HS-5 (cell line): ENCODE measurements at regions not wholly inside any gene's neighbourhood (a gene's known extent, or its start where the extent isn't known, plus 50 kb on each side); places are given as distances from the start of the nearest gene placed in this dataset.
A peak's percentile ranks its signal among the peaks of the same experiment; 100 is the strongest.

Source experiments
- DNase-seq: peaks from one replicate; pipeline ENCODE4 v3.0.0-alpha.2; 2012; ENCODE audit warnings: low read depth

- no peak for DNase-seq
Observed at GRCh38 chr11:27907091-27907490, 200.9 kb downstream of the KIF18A start.

DNA sequence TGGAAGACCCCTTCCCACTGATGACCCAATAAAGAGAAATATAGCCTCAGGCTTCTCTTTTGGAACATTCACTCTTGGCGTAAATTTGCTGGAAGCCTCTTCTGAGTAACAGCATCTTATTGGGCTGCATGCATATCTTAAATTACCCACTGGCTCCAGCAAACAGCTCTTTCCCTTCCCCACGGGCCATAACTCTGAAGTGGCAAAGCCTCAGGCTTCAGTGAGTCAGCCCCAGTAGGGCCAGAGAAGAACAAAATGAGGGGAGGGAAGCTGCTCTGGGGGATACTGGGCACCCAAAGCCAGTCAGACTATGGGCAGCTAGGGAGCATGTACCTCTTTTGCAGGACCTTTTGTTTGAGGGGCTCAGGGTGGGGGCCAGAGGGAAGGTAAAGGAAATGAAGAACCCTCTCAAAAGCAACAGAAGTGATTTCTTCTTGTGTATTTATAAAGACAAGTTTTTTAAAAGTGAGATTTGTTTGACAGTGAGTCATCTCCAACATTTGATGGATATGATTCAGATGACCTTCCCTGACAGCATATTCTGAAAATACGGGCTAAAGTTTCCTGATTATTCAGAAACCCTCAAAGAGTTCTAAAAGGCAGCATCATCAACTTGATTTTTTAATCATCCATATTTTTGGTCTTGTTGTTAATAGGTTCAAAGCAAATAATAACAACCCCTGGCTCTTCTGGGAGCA is 203.4 kb downstream of the KIF18A start:
- DNase-seq: peak; percentile 76

- DNase-seq: no peak
Observed at GRCh38 chr11:27902981-27903624, 202.8 kb upstream of the BDNF start.

GRCh38 chr11:27898166-27898565 is 197.9 kb upstream of the BDNF start:
- DNase-seq: no peak

DNA sequence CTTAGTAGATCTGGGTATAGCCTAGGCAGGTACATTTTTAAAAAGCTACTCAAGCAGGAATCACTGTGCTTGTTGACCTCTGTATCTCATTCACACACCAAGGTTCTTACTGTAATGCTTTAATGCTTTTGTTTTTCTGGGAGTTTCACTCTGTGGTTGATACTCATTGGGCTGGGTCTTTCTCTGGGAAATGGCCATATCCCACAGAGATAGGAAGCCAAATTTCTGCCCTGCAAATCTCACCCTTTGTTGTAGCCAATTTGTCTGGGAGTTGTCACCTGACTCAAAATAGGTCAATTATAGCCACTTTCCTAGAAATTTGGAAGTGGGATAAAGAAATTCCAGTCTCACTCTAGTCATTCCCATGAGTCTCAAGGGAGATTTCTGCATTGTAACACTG is 195.8 kb upstream of the BDNF start:
- no peak for DNase-seq

- DNase-seq: no peak
Observed at GRCh38 chr11:27894552-27894951, 194.3 kb upstream of the BDNF start.

DNA sequence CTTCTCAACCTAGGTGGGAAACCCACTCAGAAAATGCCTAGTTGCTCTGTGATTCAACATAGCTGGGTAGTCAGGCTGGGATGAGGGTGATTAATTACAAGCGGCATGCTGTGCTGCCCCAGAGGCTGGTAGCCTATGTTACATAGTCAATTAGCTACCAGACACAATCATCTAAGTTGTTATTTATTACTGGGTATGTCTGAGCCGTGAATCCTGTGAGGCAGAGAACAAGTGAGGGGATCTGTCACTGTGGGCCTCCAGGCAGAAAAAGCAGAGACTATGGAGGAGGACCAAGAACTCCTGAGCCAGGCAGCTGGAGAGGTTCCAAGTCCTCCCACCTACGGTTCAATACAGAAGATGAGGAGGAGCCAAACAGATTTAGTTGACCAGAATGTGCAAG is 186.6 kb upstream of the BDNF start:
- no peak for DNase-seq

- no peak for DNase-seq
Observed at GRCh38 chr11:27882066-27882697, 181.9 kb upstream of the BDNF start.

DNA sequence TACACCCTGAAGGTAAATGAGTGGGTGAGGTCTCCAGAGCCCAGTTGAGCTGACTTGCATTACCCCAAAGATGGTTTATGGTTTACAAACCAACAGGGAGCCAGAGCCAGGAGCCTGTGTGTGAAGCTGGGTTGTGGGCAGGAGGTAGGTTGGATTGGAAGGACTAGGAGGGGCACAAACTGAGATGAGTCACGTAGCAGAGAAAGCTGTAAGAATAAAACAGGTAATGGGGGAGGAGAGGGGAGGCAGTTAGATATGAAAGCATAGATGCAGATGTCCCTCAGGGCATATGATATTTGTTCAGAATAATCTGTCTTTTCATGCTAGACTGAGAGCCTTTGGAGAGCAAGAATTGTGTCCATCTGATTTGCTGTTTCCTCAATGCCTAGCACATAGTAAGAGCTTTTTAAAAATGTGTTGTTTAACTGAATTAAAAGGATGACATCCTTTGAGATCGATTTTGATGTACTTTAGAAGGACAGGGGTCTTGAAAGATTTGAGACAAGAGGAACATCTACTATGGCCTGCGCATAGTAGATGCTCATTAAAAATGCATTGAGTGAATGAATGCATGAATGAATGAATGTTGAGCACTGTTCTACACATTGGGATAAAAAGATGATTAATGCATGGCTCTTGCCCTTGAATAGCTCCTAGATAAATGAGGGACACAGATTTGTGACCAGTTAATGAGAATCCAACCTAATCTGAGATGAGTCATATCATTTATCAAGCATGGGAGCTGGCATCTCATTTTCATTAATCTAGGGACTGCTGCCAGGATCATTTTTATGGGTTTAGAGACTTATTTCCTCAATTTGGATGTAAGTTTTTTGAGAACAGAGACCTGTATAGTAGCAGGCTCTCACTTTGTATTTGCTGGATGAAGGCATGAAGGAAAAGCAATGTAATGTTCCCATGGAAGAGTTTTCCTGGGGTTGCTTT is 175.8 kb upstream of the BDNF start:
- no peak for DNase-seq

DNA sequence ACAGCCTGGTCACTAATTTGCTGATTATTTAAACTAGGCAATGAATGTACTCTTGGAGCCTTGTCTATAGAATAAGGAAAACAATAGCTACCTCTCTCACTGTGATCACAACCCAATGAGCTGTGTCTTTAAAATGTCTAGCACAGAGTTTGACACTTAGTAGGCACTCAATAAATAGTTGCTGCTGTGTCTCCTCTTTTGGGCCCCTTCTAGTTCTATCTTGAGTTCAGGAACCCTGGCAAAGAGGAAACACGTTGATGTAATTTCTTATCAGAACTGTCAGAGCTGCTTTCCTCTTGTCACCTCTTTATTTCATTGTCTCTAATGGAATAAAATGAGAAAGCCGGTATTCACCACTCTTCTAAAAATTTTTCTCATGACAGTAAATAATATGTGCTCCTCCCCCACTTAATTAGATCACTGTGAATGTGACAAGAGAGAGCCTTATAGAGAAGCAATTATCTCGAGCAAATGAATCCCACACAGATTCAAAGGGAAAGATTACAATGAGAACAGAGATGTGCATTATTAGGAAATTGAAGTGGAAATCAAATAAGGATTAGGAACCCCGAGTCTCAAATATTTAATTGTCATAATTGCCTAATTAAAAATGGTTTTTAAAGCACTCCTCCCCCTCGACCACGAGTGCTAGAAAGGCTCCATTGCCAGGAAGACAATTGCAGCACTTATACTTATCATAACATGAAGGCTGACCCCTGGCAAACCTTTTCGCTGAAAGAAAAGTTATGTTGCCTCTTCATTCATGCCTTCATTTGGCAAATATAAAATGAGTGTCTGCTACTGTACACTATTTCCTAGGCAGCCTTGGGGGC is 175.0 kb upstream of the BDNF start:
- DNase-seq: no peak

DNA sequence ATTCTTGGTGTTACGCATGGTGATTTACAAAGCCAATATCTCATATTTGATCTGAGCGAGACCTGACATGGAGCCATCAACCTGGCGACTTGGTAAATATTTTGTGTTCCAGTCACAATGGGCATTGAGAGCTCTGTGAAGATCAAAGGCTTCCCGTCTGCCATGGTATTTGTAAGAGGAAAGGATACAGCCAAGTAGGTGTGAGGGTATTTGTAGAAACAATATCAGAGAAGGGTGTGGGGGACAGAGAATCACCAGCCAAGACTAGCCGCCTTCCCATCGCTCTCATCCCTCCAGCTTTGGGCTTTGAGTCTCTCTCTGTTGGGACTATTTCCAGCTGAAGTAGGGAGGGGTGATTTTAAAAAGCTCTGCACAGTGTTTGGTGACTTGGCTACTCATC is 173.4 kb upstream of the BDNF start:
- DNase-seq: no peak

GRCh38 chr11:27871056-27871455 is 170.8 kb upstream of the BDNF start:
- no peak for DNase-seq

GRCh38 chr11:27869701-27870100 is 169.4 kb upstream of the BDNF start:
- no peak for DNase-seq

GRCh38 chr11:27868709-27869108 is 168.5 kb upstream of the BDNF start:
- DNase-seq: no peak

DNA sequence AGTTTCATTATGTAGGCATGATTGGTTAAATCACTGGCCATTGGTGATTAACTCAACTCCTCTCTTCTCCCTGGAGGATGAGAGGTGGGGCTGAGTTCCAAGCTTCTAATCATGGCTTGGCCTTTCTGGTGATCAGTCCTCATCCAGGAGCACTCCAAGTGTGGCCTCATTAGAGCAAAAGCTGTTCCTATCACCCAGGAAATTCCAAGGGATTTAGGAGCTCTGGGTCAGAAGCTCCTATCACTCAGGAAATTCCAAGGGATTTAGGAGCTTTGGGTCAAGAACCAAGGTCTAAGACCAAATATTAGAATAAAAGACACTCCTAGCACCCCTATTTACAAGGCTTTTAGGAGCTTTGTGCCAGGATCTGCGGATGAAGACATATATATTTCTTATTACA is 168.0 kb upstream of the BDNF start:
- no peak for DNase-seq

GRCh38 chr11:27865105-27865504 is 164.8 kb upstream of the BDNF start:
- no peak for DNase-seq

DNA sequence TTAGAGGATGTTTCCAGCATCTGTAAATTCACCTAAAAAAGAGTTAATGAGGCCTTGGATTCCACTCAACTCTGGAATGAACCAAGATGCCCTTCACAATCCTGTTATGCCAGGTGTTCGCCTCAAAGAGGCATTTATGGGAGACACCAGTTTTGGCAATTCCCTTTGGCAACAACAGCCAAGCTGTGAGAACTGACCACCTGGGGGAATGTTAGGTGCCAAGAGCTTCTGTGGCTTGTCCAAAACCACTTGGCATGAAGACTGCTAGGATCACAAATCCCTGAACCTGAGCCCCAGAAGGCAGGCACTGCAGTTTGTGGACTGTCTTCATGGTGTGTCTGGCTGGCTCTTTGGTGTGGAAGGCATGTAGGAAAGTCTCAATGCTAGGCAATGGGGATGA is 164.4 kb upstream of the BDNF start:
- no peak for DNase-seq

DNA sequence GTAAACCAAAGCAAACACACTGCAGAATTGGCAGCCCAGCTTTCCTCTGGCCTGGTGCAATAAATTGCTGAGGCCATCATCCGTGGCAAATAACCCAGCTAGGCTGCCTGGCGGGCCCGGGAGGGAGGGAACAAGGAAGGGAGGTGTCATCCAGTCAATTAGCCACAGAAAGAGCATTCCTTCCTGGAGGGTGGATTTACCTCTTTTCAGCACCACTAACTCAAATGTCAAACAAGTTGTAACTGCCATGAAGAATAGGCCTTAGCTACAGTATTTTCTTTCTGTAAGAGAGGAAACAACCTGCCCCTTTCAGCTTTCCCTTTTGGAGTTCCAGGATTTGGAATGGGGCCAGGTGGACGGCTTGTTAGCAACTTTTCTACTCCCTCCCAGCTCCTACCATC is 163.8 kb upstream of the BDNF start:
- no peak for DNase-seq

- no peak for DNase-seq
Observed at GRCh38 chr11:27863637-27864036, 163.4 kb upstream of the BDNF start.

DNA sequence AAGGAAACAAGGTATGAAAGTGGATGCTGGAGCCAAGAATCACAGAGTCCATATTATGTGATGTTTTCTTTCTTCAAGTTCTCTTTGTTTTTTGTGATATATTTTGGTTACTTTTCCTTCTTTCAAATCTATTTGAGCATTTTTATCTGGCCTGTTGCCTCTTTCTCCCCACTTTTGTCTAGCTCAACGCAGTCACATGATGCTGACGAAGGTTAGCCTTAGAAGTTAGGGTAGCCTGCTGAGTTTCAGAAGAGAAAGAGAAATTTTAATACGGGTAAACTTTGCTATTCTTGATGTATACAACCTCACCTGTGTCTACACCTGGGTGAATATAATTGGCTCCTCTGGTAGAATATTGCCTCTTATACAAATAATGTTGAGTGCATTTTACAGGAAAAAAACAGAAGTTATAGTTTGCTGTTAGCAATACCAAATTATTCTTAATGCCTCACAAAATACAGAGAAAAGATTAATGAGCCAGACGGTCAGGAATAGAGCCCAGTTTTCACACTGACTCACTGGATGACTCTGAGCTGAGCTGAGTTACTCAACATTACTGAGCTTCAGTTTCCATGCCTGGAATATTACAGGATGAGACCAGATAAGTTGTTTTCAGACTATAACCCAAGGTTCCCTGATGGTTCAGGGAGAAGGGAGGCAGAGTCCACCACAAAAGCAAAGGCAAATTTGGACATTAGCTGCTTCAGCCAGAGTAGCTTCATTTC is 161.6 kb upstream of the BDNF start:
- DNase-seq: peak; percentile 76

DNA sequence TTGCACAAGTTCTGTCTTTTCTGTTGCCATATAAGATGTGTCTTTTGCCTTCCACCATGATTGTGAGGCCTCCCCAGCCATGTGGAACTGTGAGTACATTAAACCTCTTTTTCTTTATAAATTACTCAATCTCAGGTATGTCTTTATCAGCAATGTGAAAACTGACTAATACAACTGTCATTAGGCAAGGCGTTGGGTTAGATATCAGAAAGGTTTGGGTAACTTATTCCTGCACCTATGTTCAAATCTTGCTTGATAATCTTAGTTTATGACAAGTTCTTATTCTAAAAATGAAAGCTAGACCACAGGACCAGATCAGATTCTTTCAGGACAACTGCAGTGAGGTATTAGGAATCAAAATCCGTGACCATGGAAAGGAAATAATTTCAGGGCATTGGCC is 160.6 kb upstream of the BDNF start:
- no peak for DNase-seq
